NCI-H1092 (cell line): ENCODE measurements at regions not wholly inside any gene's neighbourhood (a gene's known extent, or its start where the extent isn't known, plus 50 kb on each side); places are given as distances from the start of the nearest gene placed in this dataset.
"Not testable (repeated sequence)": the region's sequence is repeated elsewhere in the genome, so short reads cannot be mapped to it uniquely, and the experiment has no call there.

Experiments used
- DNase-seq: peaks from one replicate; lab custom pipeline; 2025; lab: John Stamatoyannopoulos, UW

DNA sequence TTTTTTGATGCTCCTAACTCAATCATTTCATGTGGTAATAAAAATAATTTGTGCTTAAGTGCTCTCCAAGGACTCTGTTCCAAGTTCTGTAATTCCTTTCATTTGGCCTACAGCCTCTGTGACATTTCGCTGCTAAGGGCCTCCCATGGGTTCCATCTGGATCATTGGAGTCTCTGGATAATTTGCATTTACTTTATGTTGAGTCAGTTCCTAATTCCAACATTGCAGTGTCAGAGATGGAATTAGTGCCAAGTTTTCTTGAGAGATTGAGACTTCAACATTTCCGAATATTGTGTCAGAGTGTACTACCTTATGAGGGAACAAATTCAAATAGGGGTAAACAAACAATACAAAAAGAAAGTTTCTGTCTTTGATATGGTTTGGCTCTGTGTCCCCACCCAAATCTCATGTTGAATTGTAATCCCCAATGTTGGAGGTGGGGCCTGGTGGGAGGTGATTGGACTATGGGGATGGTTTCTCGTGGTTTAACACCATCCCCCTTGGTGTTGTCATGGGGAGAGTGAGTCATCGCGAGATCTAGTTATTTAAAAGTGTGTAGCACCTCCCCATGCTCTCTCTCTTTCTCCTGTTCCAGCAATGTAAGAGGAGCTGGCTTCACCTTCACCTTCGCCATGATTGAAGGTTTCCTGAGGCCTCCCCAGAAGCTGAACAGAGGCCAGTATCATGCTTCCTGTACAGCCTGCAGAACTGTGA, 244.1 kb upstream of the TBX18 start:
- DNase-seq, result no peak

DNA sequence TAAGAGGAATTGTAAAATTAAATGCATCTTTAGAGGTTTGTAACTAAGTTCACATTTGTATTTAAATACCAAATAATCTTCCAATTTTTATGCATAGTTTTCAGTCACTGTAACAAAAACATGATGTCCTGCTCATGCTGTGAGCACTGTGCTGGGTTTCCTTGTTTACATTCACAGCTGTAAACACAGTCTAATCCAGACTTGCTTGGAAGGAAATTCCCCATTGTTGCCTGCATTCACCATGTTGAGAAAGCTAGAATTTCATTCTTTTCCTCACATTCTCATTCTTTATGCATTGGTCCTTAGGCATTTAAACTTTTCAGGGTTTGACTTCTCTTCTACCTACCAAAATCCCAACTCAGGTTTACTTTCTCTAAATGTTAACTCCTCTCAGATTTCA, 242.0 kb upstream of the TBX18 start:
- DNase-seq, result no peak

DNA sequence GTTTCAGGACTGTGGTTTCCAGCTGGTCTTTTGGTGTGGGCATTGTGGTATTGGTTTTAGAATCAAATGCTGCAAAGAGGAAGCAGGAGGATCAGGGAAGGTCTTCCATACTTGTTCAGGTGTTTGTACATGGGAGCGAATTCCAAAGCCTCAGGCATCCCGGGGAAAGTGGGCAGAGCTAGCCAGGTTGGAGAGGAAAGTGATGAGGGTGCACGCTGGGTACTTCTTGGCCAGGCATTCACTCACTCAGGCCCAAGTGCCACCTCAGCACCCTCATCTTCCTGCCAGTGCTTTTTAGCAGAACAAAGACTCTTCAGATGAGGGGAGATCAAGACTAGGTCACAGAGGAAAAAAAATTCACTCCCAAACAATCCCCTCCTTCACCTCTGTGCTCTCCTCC, 241.1 kb upstream of the TBX18 start:
- no peak for DNase-seq

DNA sequence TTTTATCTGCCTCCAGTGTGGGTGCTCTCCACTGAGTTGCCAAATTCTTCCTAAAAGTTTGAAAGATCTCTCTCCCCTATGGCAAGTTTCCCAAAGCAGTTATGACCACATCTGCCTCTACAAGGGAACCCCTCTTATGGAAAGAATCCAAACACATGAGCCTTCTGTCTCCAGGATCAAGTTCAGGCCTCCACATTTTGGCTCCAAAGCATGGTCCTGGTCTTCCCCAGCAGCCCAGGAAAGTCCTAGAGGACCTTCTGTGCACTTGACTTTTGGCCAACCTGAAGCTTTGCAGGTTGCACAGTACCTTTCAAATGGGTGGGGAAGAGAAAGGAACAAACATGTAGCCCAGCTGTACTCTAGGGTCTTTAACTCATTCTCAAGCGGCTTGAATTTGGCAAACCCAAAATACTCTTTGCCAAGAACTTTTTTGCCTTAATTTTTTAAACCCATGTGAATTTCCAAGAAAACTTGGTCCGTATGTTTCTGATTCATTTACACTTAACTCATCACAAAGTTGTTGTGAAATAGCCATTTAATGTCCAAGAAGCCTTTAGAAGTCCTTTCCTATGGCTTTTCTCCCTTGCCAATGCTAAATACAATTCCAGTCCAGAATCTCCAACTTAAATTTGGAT, 240.1 kb upstream of the TBX18 start:
- no peak for DNase-seq

DNA sequence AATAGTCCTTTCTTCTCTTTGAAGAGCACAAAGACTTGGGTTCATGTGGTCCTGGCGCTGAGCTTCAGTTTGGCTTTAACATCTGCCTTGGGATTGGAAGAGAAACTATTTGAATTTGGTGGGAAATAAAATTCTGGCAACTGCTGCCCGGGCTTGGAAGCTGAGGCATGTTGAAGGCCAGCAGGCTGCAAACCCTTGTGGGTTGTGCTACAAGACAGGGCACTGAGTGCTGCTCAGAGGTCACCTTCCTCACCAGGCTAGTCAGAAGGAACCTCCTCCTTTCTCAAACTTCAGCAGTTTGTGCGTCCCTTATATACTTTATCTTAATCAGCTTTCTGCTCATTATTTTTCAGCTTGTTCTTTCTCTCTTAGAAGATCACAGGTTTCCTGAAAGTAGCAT, 238.4 kb upstream of the TBX18 start:
- DNase-seq, result no peak

- DNase-seq, result no peak
Measured at GRCh38 chr6:85000001-85000400, 235.6 kb upstream of the TBX18 start.

- DNase-seq, result no peak
Measured at GRCh38 chr6:84998223-84998622, 233.8 kb upstream of the TBX18 start.

- DNase-seq, result not testable (repeated sequence)
Measured at GRCh38 chr6:84988766-84989165, 224.4 kb upstream of the TBX18 start.

DNA sequence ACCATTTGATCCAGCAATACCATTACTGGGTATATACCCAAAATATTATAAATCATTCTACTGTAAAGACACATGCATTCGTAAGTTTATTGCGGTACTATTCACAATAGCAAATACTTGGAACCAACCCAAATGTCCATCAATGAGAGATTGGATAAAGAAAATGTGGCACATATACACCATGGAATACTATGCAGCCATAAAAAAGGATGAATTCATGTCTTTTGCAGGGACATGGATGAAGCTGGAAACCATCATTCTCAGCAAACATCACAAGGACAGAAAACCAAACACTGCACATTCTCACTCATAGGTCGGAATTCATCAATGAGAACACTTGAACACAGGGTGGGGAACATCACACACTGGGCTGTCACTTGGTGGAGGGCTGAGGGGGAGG, 221.1 kb upstream of the TBX18 start:
- DNase-seq, result not testable (repeated sequence)

DNA sequence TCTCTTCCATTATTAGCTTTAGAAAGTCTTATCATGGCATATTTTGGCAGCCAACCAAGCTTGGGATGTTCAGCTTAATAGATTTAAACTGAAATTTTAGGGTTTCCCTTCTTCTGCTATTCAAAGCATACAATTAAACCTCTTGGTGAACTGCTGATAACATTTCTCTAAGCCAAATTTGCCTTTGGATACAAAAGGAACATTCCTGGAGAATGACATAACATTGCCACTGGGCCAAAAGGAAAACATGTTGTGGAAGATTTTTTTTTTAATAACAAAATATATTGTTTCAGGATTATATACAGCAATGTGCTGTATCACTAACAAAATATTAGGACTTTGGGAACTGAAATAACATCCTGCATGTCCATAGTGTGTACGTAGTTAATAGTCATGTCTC, 215.1 kb upstream of the TBX18 start:
- no peak for DNase-seq

DNA sequence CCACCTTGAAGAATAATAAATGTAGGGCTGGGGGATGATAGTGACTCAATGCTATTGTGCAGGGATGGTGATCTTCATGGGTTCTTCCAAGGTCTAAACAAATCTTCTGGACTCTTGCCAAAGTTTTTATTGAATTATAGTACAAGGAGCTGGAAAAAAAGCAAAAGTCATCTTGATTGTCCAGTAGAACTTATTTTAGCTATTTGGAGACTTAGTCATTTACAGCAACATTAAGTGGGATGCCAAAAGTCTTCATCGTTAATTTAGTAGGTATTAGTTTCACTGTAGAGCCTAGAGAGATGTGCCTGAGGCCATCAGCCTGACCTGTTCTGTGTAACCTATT, 212.9 kb upstream of the TBX18 start:
- DNase-seq, result no peak

GRCh38 chr6:84976526-84977362, 212.3 kb upstream of the TBX18 start:
- DNase-seq, result no peak

DNA sequence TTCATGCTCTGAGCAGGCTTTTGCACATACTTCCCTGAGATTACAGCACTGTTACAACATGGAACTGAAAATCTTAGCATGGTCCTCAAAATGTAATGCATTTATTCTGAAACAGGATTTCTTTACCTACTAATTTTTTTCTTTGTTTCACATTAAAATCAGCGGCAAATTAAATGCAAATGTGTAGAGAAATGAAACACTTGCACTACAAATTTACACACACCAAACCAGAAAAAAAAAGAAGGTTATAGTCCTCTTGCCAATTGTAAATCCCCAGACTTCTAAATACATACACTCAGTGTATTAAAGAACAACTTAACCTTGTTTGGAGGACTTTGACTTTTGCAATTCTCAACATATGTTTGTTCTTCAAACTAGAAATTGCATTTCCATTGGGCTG, 210.9 kb upstream of the TBX18 start:
- no peak for DNase-seq

- no peak for DNase-seq
Measured at GRCh38 chr6:84973606-84974005, 209.2 kb upstream of the TBX18 start.

GRCh38 chr6:84967965-84968364, 203.6 kb upstream of the TBX18 start:
- DNase-seq, result no peak

DNA sequence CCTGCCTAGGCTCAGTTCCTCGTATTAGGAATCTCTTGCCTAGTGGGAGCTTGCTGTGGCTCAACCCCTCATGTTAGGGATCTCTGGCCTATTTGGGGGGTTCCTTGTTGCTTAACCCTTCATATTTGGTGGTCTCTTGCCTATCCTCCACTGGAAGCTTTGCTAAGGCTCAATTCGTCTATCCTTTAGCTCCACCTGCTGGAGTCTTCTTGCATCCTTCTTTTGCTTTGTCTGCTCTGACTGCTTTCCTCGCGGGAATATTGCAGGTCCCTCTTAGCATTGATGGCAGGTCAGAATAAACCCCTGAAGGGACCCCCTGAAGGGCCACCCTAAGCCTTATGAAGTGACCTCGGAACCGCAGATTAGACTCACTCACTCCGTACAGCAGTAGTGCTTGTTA, 203.0 kb upstream of the TBX18 start:
- DNase-seq, result peak; percentile 29

GRCh38 chr6:84953111-84953755, 188.8 kb upstream of the TBX18 start:
- no peak for DNase-seq

- not testable (repeated sequence) for DNase-seq
Measured at GRCh38 chr6:84944926-84945325, 180.5 kb upstream of the TBX18 start.

GRCh38 chr6:84943905-84944304, 179.5 kb upstream of the TBX18 start:
- no peak for DNase-seq

- not testable (repeated sequence) for DNase-seq
Measured at GRCh38 chr6:84941609-84942008, 177.2 kb upstream of the TBX18 start.

DNA sequence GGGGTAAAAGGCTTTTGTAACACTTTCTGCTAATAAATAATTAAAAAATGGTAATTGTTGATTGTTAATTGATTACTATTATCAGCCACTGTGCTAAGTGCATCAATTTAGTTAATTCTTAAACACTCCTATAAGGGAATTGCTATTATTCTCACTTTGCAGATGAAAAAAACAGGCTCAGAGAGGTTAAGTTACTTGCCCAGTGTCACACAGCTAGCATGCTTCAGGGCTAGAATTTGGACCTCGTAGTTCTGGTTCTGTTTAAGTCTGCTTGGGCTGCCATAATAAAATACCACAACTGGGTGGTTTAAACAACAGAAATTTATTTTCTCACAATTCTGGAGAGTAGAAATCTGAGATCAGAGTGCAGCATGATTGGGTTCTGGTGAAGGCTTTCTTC, 164.8 kb upstream of the TBX18 start:
- DNase-seq, result no peak

- DNase-seq, result no peak
Measured at GRCh38 chr6:84927551-84927950, 163.2 kb upstream of the TBX18 start.
